ENCODE measurements at regions not wholly inside any gene's neighbourhood (a gene's known extent, or its start where the extent isn't known, plus 50 kb on each side); places are given as distances from the start of the nearest gene placed in this dataset.

- TF ChIP-seq, protein P1, sequence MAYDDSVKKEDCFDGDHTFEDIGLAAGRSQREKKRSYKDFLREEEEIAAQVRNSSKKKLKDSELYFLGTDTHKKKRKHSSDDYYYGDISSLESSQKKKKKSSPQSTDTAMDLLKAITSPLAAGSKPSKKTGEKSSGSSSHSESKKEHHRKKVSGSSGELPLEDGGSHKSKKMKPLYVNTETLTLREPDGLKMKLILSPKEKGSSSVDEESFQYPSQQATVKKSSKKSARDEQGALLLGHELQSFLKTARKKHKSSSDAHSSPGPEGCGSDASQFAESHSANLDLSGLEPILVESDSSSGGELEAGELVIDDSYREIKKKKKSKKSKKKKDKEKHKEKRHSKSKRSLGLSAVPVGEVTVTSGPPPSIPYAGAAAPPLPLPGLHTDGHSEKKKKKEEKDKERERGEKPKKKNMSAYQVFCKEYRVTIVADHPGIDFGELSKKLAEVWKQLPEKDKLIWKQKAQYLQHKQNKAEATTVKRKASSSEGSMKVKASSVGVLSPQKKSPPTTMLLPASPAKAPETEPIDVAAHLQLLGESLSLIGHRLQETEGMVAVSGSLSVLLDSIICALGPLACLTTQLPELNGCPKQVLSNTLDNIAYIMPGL (CRISPR knock-in tag; IDR thresholded peaks at IDR 0.05; ENCODE audit: borderline replicate concordance): no peak
- TF ChIP-seq CTCF (IDR thresholded peaks at IDR 0.05): no peak
- no peak for TF ChIP-seq ZC3H11A (IDR thresholded peaks at IDR 0.05)
Measured at GRCh38 chr10:15960277-15960676, 100.0 kb upstream of the MINDY3 start.

Measured in A549 (cell line).